Breast epithelium (tissue), 3 donors: ENCODE measurements at regions not wholly inside any gene's neighbourhood (a gene's known extent, or its start where the extent isn't known, plus 50 kb on each side); places are given as distances from the start of the nearest gene placed in this dataset.

Experiments
- POLR2A ChIP-seq: fragments of 450-650 bp; IDR thresholded peaks from one replicate; pipeline ENCODE4 v1.6.1; 2016; ENCODE audit warnings: antibody characterized with exemption, mild to moderate bottlenecking, moderate library complexity
- POLR2AphosphoS5 ChIP-seq, 3 donors: sonication (generic); formaldehyde crosslinking; IDR thresholded peaks; one replicate each; pipeline ENCODE4 v1.6.1; 2017; ENCODE audit warnings: antibody characterized with exemption in 3 of 3

- no peak for TF ChIP-seq POLR2AphosphoS5 (IDR thresholded peaks at IDR 0.05)
- no peak for TF ChIP-seq POLR2A
Observed at GRCh38 chr14:37745657-37746056, 150.2 kb downstream of the TTC6 start.
